ENCODE measurements at regions not wholly inside any gene's neighbourhood (a gene's known extent, or its start where the extent isn't known, plus 50 kb on each side); places are given as distances from the start of the nearest gene placed in this dataset.

- no peak for TF ChIP-seq POLR2A (IDR thresholded peaks at IDR 0.05; ENCODE audit: low read depth, low read length)
- TF ChIP-seq POLR2AphosphoS5 (IDR thresholded peaks at IDR 0.05; ENCODE audit: low read depth, low read length) = no peak
Observed at GRCh38 chr15:46580924-46581323, 946.1 kb downstream of the SQOR start.

All from GM12892 (cell line).